A549 (cell line): ENCODE measurements at regions not wholly inside any gene's neighbourhood (a gene's known extent, or its start where the extent isn't known, plus 50 kb on each side); places are given as distances from the start of the nearest gene placed in this dataset.

Experiments
- CHD4 ChIP-seq: fragments of 200-600 bp; sonication (generic); IDR thresholded peaks from 2 replicates; pipeline ENCODE4 v1.6.1; 2016; ENCODE audit warnings: antibody characterized with exemption, mild to moderate bottlenecking, borderline replicate concordance
- EHMT2 ChIP-seq: fragments of 200-600 bp; sonication (generic); IDR thresholded peaks from 2 replicates; pipeline ENCODE4 v1.6.1; 2016; ENCODE audit warnings: antibody characterized with exemption, low read depth, mild to moderate bottlenecking, moderate library complexity
- EP300 ChIP-seq, 2 experiments: fragments of >200 bp; sonication (Bioruptor Twin); formaldehyde crosslinking; IDR thresholded peaks; 2 replicates in 1 of 2; 3 replicates in 1 of 2; pipeline ENCODE4 v1.6.1; 2016 to 2017
- MAZ ChIP-seq: fragments of 150-350 bp; IDR thresholded peaks from 2 replicates; pipeline ENCODE4 v1.6.1; 2014; ENCODE audit warnings: antibody characterized with exemption, low read depth, low read length, borderline replicate concordance
- POLR2A ChIP-seq: IDR thresholded peaks from 2 replicates; pipeline ENCODE4 v1.6.1; 2012; ENCODE audit warnings: mild to moderate bottlenecking, low read length
- POLR2AphosphoS2 ChIP-seq: conservative IDR thresholded peaks from 2 replicates; pipeline ENCODE4 v1.6.1; 2012; ENCODE audit warnings: low read length, improper control_type of control experiment, inconsistent platforms
- RAD21 ChIP-seq, 2 experiments: fragments of >200 bp in 1 of 2; sonication (Bioruptor Twin) in 1 of 2; formaldehyde crosslinking in 1 of 2; IDR thresholded peaks in 1 of 2; conservative IDR thresholded peaks in 1 of 2; 2 replicates in 1 of 2; 3 replicates in 1 of 2; pipeline ENCODE4 v1.6.1; 2012 to 2018; ENCODE audit warnings: inconsistent platforms in 1 of 2
- TF ChIP-seq, protein P1 (sequence below): IDR thresholded peaks from 2 replicates; pipeline ENCODE4 v1.6.1; 2012
- TF ChIP-seq, protein P2 (sequence below): fragments of >200 bp; sonication (Bioruptor Twin); formaldehyde crosslinking; IDR thresholded peaks from 3 replicates; pipeline ENCODE4 v1.5.1; 2016
- TF ChIP-seq, protein P3 (sequence below): IDR thresholded peaks from 2 replicates; pipeline ENCODE4 v1.6.1; 2012

DNA sequence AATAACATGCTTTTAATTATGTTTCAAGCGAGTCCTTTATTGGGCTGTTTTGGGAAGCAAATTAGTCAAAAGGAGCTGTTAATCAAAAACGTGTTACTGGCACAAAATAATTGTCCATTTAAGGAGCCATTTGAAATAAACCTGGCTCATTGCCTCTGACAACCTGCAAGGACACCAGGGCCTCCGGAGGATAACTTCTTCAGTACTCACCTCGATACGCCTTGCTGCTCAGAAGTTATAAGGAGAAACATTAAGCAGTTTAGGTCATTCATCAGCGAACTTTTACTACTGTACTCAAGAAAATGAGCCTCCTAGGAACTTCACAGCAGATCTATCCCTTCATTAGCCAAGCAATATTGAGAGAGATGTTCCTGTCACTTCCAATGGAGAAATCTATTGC lies 1579.2 kb upstream of the ACVR2A start:
- TF ChIP-seq, protein P1, sequence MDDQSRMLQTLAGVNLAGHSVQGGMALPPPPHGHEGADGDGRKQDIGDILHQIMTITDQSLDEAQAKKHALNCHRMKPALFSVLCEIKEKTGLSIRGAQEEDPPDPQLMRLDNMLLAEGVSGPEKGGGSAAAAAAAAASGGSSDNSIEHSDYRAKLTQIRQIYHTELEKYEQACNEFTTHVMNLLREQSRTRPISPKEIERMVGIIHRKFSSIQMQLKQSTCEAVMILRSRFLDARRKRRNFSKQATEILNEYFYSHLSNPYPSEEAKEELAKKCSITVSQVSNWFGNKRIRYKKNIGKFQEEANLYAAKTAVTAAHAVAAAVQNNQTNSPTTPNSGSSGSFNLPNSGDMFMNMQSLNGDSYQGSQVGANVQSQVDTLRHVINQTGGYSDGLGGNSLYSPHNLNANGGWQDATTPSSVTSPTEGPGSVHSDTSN, result no peak
- no peak for TF ChIP-seq POLR2A
- TF ChIP-seq POLR2AphosphoS2, result no peak
- TF ChIP-seq, protein P2, sequence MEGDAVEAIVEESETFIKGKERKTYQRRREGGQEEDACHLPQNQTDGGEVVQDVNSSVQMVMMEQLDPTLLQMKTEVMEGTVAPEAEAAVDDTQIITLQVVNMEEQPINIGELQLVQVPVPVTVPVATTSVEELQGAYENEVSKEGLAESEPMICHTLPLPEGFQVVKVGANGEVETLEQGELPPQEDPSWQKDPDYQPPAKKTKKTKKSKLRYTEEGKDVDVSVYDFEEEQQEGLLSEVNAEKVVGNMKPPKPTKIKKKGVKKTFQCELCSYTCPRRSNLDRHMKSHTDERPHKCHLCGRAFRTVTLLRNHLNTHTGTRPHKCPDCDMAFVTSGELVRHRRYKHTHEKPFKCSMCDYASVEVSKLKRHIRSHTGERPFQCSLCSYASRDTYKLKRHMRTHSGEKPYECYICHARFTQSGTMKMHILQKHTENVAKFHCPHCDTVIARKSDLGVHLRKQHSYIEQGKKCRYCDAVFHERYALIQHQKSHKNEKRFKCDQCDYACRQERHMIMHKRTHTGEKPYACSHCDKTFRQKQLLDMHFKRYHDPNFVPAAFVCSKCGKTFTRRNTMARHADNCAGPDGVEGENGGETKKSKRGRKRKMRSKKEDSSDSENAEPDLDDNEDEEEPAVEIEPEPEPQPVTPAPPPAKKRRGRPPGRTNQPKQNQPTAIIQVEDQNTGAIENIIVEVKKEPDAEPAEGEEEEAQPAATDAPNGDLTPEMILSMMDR, result no peak
- no peak for TF ChIP-seq EHMT2
- no peak for TF ChIP-seq MAZ
- TF ChIP-seq, protein P3, sequence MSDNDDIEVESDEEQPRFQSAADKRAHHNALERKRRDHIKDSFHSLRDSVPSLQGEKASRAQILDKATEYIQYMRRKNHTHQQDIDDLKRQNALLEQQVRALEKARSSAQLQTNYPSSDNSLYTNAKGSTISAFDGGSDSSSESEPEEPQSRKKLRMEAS, result no peak
- no peak for TF ChIP-seq EP300 (IDR thresholded peaks at IDR 0.05)
- no peak for TF ChIP-seq RAD21 (conservative IDR thresholded peaks at IDR 0.05 in 1 of 2, IDR thresholded peaks at IDR 0.05 in 1 of 2)
- TF ChIP-seq CHD4, result no peak
